SK-N-SH treated with all-trans-retinoic acid at 6 μM for 48 hours (cell line): ENCODE measurements at regions not wholly inside any gene's neighbourhood (a gene's known extent, or its start where the extent isn't known, plus 50 kb on each side); places are given as distances from the start of the nearest gene placed in this dataset.

Experiments used
- ATAC-seq: fragments of 200-7000 bp; cut with Tn5 transposase; 3 replicates; pipeline ENCODE4 v1.9.1; 2020; ENCODE audit warnings: mild to moderate bottlenecking, moderate library complexity
- ARNTL ChIP-seq: fragments of 450-650 bp; formaldehyde crosslinking; IDR thresholded peaks from 2 replicates; pipeline ENCODE4 v1.5.0; 2020; ENCODE audit warnings: low read depth, mild to moderate bottlenecking, moderate library complexity, borderline replicate concordance
- CREB5 ChIP-seq: fragments of 250-450 bp; sonication (Bioruptor Pico); IDR thresholded peaks from 2 replicates; pipeline ENCODE4 v1.5.1; 2020; ENCODE audit warnings: low read depth, mild to moderate bottlenecking, moderate library complexity
- CSDC2 ChIP-seq: fragments of 250-450 bp; sonication (Bioruptor Pico); IDR thresholded peaks from 2 replicates; pipeline ENCODE4 v1.5.0; 2020; ENCODE audit warnings: mild to moderate bottlenecking, moderate library complexity
- CSRNP3 ChIP-seq: fragments of 250-450 bp; sonication (Bioruptor Pico); IDR thresholded peaks from 2 replicates; pipeline ENCODE4 v1.5.1; 2021; ENCODE audit warnings: mild to moderate bottlenecking, moderate library complexity
- ESRRG ChIP-seq: fragments of 250-450 bp; sonication (Bioruptor Pico); IDR thresholded peaks from 2 replicates; pipeline ENCODE4 v1.6.1; 2021; ENCODE audit warnings: mild to moderate bottlenecking
- GLIS3 ChIP-seq: fragments of 250-450 bp; sonication (Bioruptor Pico); IDR thresholded peaks from 2 replicates; pipeline ENCODE4 v1.5.0; 2020; ENCODE audit warnings: mild to moderate bottlenecking, moderate library complexity
- ISL1 ChIP-seq: fragments of 250-450 bp; sonication (Bioruptor Pico); IDR thresholded peaks from 2 replicates; pipeline ENCODE4 v2.1.2; 2022; ENCODE audit warnings: mild to moderate bottlenecking, moderate library complexity
- PATZ1 ChIP-seq: fragments of 250-450 bp; sonication (Bioruptor Pico); IDR thresholded peaks from 2 replicates; pipeline ENCODE4 v1.8.0; 2020; ENCODE audit warnings: mild to moderate bottlenecking, moderate library complexity, borderline replicate concordance
- PPARA ChIP-seq: fragments of 250-450 bp; sonication (Bioruptor Pico); IDR thresholded peaks from 2 replicates; pipeline ENCODE4 v1.5.0; 2020; ENCODE audit warnings: mild to moderate bottlenecking, borderline replicate concordance
- RARB ChIP-seq: fragments of 250-450 bp; sonication (Bioruptor Pico); IDR thresholded peaks from 2 replicates; pipeline ENCODE4 v1.8.0; 2021; ENCODE audit warnings: mild to moderate bottlenecking, moderate library complexity
- SNAI2 ChIP-seq: fragments of 250-450 bp; sonication (Bioruptor Pico); IDR thresholded peaks from 2 replicates; pipeline ENCODE4 v1.5.0; 2020; ENCODE audit warnings: mild to moderate bottlenecking, moderate library complexity
- TCF4 ChIP-seq: fragments of 250-450 bp; sonication (Bioruptor Pico); IDR thresholded peaks from 2 replicates; pipeline ENCODE4 v1.8.0; 2021; ENCODE audit warnings: mild to moderate bottlenecking, moderate library complexity, borderline replicate concordance
- TOX ChIP-seq: fragments of 250-450 bp; sonication (Bioruptor Pico); IDR thresholded peaks from 2 replicates; pipeline ENCODE4 v1.8.0; 2021; ENCODE audit warnings: mild to moderate bottlenecking, moderate library complexity, borderline replicate concordance
- TSHZ2 ChIP-seq: fragments of 250-450 bp; sonication (Bioruptor Pico); IDR thresholded peaks from 2 replicates; pipeline ENCODE4 v1.5.0; 2020; ENCODE audit warnings: mild to moderate bottlenecking, moderate library complexity
- ZC3H10 ChIP-seq: fragments of 250-450 bp; sonication (Bioruptor Pico); IDR thresholded peaks from 2 replicates; pipeline ENCODE4 v1.5.1; 2021; ENCODE audit warnings: mild to moderate bottlenecking, moderate library complexity
- ZFP3 ChIP-seq: fragments of 250-450 bp; sonication (Bioruptor Pico); IDR thresholded peaks from 2 replicates; pipeline ENCODE4 v1.5.0; 2020; ENCODE audit warnings: mild to moderate bottlenecking, moderate library complexity
- ZFP30 ChIP-seq: fragments of 450-650 bp; formaldehyde crosslinking; IDR thresholded peaks from 2 replicates; pipeline ENCODE4 v1.5.0; 2022; ENCODE audit warnings: mild to moderate bottlenecking, moderate library complexity
- ZNF565 ChIP-seq: fragments of 450-650 bp; formaldehyde crosslinking; conservative IDR thresholded peaks from 2 replicates; pipeline ENCODE4 v1.5.0; 2020; ENCODE audit warnings: low read depth, mild to moderate bottlenecking, moderate library complexity
- ZNF8 ChIP-seq: fragments of 450-650 bp; formaldehyde crosslinking; IDR thresholded peaks from 2 replicates; pipeline ENCODE4 v1.5.0; 2020; ENCODE audit warnings: mild to moderate bottlenecking, moderate library complexity

GRCh38 chrX:150036181-150036580 is 97.9 kb upstream of the EOLA2 start:
- peak; percentile 82 for ATAC-seq
- TF ChIP-seq GLIS3 (CRISPR knock-in tag) (no peak), CREB5 (CRISPR knock-in tag) (0 out of 2 replicates have a peak, but pooled peaks have one; percentile 15), CSDC2 (no peak)

GRCh38 chrX:150036641-150037040 is 98.3 kb upstream of the EOLA2 start:
- TF ChIP-seq ZC3H10 (CRISPR knock-in tag) = no peak
- TF ChIP-seq TSHZ2 = no peak
- peak; percentile 19; the same call in 2 of the 3 replicates for ATAC-seq

GRCh38 chrX:150037041-150037440 is 98.8 kb upstream of the EOLA2 start:
- no peak for ATAC-seq
- TF ChIP-seq CSDC2 (no peak), ZNF8 (CRISPR knock-in tag) (no peak), ZFP3 (no peak), CSRNP3 (no peak)

- peak; percentile 32; the same call in 1 of the 3 replicates for ATAC-seq
- TF ChIP-seq GLIS3 (CRISPR knock-in tag) = no peak
- no peak for TF ChIP-seq TOX (CRISPR knock-in tag)
- TF ChIP-seq RARB = no peak
- TF ChIP-seq ZC3H10 (CRISPR knock-in tag) = no peak
- no peak for TF ChIP-seq CSDC2
- TF ChIP-seq PATZ1 = no peak
- TF ChIP-seq ZFP30 (CRISPR knock-in tag) = no peak
- no peak for TF ChIP-seq TCF4 (CRISPR knock-in tag)
- no peak for TF ChIP-seq TSHZ2
- TF ChIP-seq PPARA (CRISPR knock-in tag) = no peak
- no peak for TF ChIP-seq CREB5 (CRISPR knock-in tag)
- TF ChIP-seq ZNF8 (CRISPR knock-in tag) = no peak
- TF ChIP-seq ISL1 (CRISPR knock-in tag) = no peak
- no peak for TF ChIP-seq CSRNP3
- no peak for TF ChIP-seq ESRRG (CRISPR knock-in tag)
- TF ChIP-seq ZFP3 = no peak
- TF ChIP-seq ARNTL (CRISPR knock-in tag) = no peak
- no peak for TF ChIP-seq ZNF565 (CRISPR knock-in tag)
- TF ChIP-seq SNAI2 (CRISPR knock-in tag) = no peak
These were observed 100.0 kb upstream of the EOLA2 start for GRCh38 chrX:150038315-150038714.
